Thoracic aorta (tissue), 2 donors: ENCODE measurements at regions not wholly inside any gene's neighbourhood (a gene's known extent, or its start where the extent isn't known, plus 50 kb on each side); places are given as distances from the start of the nearest gene placed in this dataset.

ENCODE experiments used
- ATAC-seq: fragments of 150-250 bp; one replicate; pipeline ENCODE4 v1.8.0; 2017; ENCODE audit warnings: low read depth; ENCODE audit not compliant: insufficient number of reproducible peaks, low FRiP score
- DNase-seq: peaks from one replicate; pipeline ENCODE4 v3.0.0-alpha.2; 2020; ENCODE audit warnings: low spot score
- H3K27ac ChIP-seq, 2 donors: fragments of 200-600 bp; sonication (generic); 1 replicate in 1 of 2; 2 replicates in 1 of 2; pipeline ENCODE4 v1.5.1; 2016; ENCODE audit warnings: mild to moderate bottlenecking in 2 of 2, moderate library complexity in 2 of 2
- H3K27me3 ChIP-seq: fragments of 200-600 bp; sonication (generic); replicated peaks from 2 replicates; pipeline ENCODE4 v1.6.0; 2016; ENCODE audit warnings: mild to moderate bottlenecking; ENCODE audit not compliant: insufficient read depth
- H3K36me3 ChIP-seq: fragments of 200-600 bp; sonication (generic); one replicate; pipeline ENCODE4 v1.5.1; 2016
- H3K4me1 ChIP-seq, 2 donors: fragments of 200-600 bp; sonication (generic); 1 replicate in 1 of 2; 2 replicates in 1 of 2; pipeline versions ENCODE4 v1.5.1 to v1.6.0; 2016; ENCODE audit warnings: low read depth in 2 of 2, mild to moderate bottlenecking in 1 of 2; ENCODE audit not compliant: control insufficient read depth in 1 of 2
- H3K4me3 ChIP-seq: fragments of 200-600 bp; sonication (generic); 2 replicates; pipeline ENCODE4 v1.5.1; 2016; ENCODE audit warnings: mild to moderate bottlenecking
- H3K9me3 ChIP-seq: fragments of 200-600 bp; sonication (generic); 2 replicates; pipeline ENCODE4 v1.5.1; 2016
- TF ChIP-seq, protein P1 (sequence below): fragments of 200-600 bp; sonication (generic); IDR thresholded peaks from one replicate; pipeline ENCODE4 v1.5.1; 2019; ENCODE audit warnings: antibody characterized with exemption

DNA sequence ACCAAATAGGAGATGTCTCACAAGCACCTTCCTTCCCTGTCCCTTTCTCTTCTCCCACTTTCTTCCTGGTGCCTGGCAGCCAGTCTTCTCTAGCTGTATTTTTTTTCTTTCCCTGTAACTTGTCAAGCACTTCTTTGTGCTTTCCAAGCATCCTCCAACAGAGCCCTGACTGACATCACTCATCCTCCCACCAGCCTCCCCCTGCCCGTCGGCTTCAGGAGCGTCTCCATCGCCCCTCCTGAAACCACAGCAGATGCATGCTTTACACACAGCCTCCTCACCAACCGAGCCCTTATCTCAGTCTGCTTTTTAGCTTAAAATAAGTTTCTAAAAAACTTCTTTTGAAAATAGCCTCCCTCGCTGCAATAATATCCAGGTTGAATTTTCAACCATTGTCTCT lies 268.7 kb upstream of the CDH5 start:
- Histone ChIP-seq H3K36me3 (no peaks in the 10 kb centered on the region), H3K27ac (no peak overlapping the region), H3K4me1 (no peaks in the 10 kb centered on the region), H3K4me3 (no peak overlapping the region), H3K9me3 (no peaks in the 10 kb centered on the region), H3K27me3 (no peaks in the 10 kb centered on the region)
- ATAC-seq: no peak
- TF ChIP-seq, protein P1, sequence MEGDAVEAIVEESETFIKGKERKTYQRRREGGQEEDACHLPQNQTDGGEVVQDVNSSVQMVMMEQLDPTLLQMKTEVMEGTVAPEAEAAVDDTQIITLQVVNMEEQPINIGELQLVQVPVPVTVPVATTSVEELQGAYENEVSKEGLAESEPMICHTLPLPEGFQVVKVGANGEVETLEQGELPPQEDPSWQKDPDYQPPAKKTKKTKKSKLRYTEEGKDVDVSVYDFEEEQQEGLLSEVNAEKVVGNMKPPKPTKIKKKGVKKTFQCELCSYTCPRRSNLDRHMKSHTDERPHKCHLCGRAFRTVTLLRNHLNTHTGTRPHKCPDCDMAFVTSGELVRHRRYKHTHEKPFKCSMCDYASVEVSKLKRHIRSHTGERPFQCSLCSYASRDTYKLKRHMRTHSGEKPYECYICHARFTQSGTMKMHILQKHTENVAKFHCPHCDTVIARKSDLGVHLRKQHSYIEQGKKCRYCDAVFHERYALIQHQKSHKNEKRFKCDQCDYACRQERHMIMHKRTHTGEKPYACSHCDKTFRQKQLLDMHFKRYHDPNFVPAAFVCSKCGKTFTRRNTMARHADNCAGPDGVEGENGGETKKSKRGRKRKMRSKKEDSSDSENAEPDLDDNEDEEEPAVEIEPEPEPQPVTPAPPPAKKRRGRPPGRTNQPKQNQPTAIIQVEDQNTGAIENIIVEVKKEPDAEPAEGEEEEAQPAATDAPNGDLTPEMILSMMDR: no peak
- DNase-seq: no peak

DNA sequence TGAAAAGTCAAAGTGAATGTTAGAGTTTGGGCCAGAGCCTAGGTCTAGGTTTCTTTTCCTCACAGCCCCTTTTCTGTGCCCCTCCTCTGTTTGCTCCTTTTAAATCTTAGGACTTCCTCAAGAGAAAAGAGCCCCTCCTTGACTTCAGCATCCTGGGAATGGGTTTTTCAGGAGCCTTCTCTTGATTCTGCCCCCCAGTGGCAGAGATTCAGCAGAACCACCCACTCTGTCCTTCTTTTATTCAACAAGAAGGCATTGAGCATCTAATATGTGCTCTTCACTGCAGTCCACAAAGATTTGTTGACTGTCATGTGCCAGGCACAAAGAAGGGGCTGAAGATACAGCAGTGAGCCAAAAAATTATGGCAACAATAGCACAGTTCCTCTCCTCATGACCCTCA lies 270.8 kb upstream of the CDH5 start:
- Histone ChIP-seq H3K4me3 (no peak overlapping the region), H3K9me3 (no peaks in the 10 kb centered on the region), H3K36me3 (no peaks in the 10 kb centered on the region), H3K27ac (no peak overlapping the region), H3K27me3 (no peaks in the 10 kb centered on the region), H3K4me1 (no peaks in the 10 kb centered on the region)
- TF ChIP-seq, protein P1: no peak
- DNase-seq (no peak), ATAC-seq (no peak)

GRCh38 chr16:66093191-66093590 lies 273.3 kb upstream of the CDH5 start:
- no peak overlapping the region for H3K27ac ChIP-seq
- TF ChIP-seq, protein P1: no peak
- DNase-seq (no peak), ATAC-seq (no peak)
- no peaks in the 10 kb centered on the region for H3K9me3 ChIP-seq
- no peaks in the 10 kb centered on the region for H3K27me3 ChIP-seq
- H3K4me1 ChIP-seq: no peaks in the 10 kb centered on the region
- no peaks in the 10 kb centered on the region for H3K36me3 ChIP-seq
- no peak overlapping the region for H3K4me3 ChIP-seq

DNA sequence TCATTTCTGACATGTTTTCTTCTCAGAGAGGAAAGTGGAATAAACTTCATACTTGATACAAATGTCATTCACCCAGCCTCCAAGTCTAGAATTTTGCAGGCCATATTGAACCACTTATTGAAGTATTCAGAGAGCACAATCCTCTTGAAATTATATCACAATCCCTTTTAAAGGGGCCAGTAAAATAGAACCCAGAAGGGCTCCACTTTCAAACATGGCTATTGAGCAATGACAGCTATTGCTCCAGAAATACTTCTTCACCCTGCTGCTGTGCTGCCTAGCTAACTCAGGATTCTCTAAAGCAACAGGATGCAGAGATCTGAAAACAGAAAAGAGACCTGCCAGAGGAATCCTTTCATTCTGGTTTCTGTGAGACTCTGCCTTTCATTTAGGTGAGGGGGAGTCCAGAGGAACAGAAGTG lies 275.0 kb upstream of the CDH5 start:
- H3K4me3 ChIP-seq: no peak overlapping the region
- TF ChIP-seq, protein P1: no peak
- DNase-seq (no peak), ATAC-seq (no peak)
- H3K4me1 ChIP-seq: no peaks in the 10 kb centered on the region
- H3K27ac ChIP-seq: no peak overlapping the region
- H3K9me3 ChIP-seq: no peaks in the 10 kb centered on the region
- H3K27me3 ChIP-seq: no peaks in the 10 kb centered on the region
- no peaks in the 10 kb centered on the region for H3K36me3 ChIP-seq

- no peak overlapping the region for H3K27ac ChIP-seq
- no peaks in the 10 kb centered on the region for H3K9me3 ChIP-seq
- H3K4me3 ChIP-seq: no peak overlapping the region
- TF ChIP-seq, protein P1: no peak
- ATAC-seq (no peak), DNase-seq (no peak)
- H3K36me3 ChIP-seq: no peaks in the 10 kb centered on the region
- H3K4me1 ChIP-seq: no peaks in the 10 kb centered on the region
- H3K27me3 ChIP-seq: no peaks in the 10 kb centered on the region
Measured at GRCh38 chr16:66088681-66089080, 277.8 kb upstream of the CDH5 start.
